ENCODE measurements at regions not wholly inside any gene's neighbourhood (a gene's known extent, or its start where the extent isn't known, plus 50 kb on each side); places are given as distances from the start of the nearest gene placed in this dataset.

GRCh38 chrX:139094671-139095592, 383.4 kb upstream of the FGF13 start:
- Histone ChIP-seq H3K4me3 (ENCODE audit: low read depth, low read length) (no peak overlapping the region), H3K36me3 (ENCODE audit: control insufficient read depth, insufficient read depth, low read length) (no peaks in the 10 kb centered on the region), H3K27me3 (ENCODE audit: control insufficient read depth, insufficient read depth, low read length) (no peaks in the 10 kb centered on the region)
- TF ChIP-seq, protein P1, sequence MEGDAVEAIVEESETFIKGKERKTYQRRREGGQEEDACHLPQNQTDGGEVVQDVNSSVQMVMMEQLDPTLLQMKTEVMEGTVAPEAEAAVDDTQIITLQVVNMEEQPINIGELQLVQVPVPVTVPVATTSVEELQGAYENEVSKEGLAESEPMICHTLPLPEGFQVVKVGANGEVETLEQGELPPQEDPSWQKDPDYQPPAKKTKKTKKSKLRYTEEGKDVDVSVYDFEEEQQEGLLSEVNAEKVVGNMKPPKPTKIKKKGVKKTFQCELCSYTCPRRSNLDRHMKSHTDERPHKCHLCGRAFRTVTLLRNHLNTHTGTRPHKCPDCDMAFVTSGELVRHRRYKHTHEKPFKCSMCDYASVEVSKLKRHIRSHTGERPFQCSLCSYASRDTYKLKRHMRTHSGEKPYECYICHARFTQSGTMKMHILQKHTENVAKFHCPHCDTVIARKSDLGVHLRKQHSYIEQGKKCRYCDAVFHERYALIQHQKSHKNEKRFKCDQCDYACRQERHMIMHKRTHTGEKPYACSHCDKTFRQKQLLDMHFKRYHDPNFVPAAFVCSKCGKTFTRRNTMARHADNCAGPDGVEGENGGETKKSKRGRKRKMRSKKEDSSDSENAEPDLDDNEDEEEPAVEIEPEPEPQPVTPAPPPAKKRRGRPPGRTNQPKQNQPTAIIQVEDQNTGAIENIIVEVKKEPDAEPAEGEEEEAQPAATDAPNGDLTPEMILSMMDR (IDR thresholded peaks at IDR 0.05; ENCODE audit: insufficient read depth, low read depth, low read length) = no peak
- ChIA-PET POLR2A (no interaction called here), CTCF (no interaction called here)
- no peak for DNase-seq (ENCODE audit: low read depth)

- H3K4me3 ChIP-seq (ENCODE audit: low read depth, low read length) = no peak overlapping the region
- no peak for DNase-seq (ENCODE audit: low read depth)
- ChIA-PET POLR2A (no interaction called here), CTCF (no interaction called here)
- TF ChIP-seq, protein P1 (IDR thresholded peaks at IDR 0.05; ENCODE audit: insufficient read depth, low read depth, low read length) = no peak
- no peaks in the 10 kb centered on the region for H3K36me3 ChIP-seq (ENCODE audit: control insufficient read depth, insufficient read depth, low read length)
- H3K27me3 ChIP-seq (ENCODE audit: control insufficient read depth, insufficient read depth, low read length) = no peaks in the 10 kb centered on the region
Observed at GRCh38 chrX:139093201-139093600, 381.7 kb upstream of the FGF13 start.

GRCh38 chrX:139091878-139092277, 380.4 kb upstream of the FGF13 start:
- H3K4me3 ChIP-seq (ENCODE audit: low read depth, low read length) = no peak overlapping the region
- POLR2A ChIA-PET = no interaction called here
- TF ChIP-seq, protein P1 (IDR thresholded peaks at IDR 0.05; ENCODE audit: insufficient read depth, low read depth, low read length) = no peak
- no peaks in the 10 kb centered on the region for H3K27me3 ChIP-seq (ENCODE audit: control insufficient read depth, insufficient read depth, low read length)
- CTCF ChIA-PET = no interaction called here
- H3K36me3 ChIP-seq (ENCODE audit: control insufficient read depth, insufficient read depth, low read length) = no peaks in the 10 kb centered on the region
- DNase-seq (ENCODE audit: low read depth) = no peak

DNA sequence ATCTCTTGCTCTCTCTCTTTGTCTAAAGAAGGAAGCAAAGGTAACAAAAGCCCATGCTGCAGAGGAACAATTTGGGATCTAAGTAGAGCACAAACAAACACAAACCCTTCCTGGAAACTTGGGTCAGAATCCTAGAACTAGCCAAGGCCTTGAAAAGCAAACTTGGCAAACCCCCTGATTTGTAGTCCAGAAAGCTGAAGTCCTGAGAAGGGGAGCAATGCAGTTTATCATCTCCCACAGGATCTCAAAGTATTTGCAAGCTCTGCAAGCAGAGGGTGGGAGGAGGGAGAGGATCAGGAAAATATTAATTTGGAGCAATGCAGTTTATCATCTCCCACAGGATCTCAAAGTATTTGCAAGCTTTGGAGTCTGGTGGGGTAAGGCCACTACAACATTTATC, 379.5 kb upstream of the FGF13 start:
- Histone ChIP-seq H3K4me3 (ENCODE audit: low read depth, low read length) (no peak overlapping the region), H3K36me3 (ENCODE audit: control insufficient read depth, insufficient read depth, low read length) (no peaks in the 10 kb centered on the region), H3K27me3 (ENCODE audit: control insufficient read depth, insufficient read depth, low read length) (no peaks in the 10 kb centered on the region)
- no peak for DNase-seq (ENCODE audit: low read depth)
- ChIA-PET POLR2A (no interaction called here), CTCF (no interaction called here)
- TF ChIP-seq, protein P1 (IDR thresholded peaks at IDR 0.05; ENCODE audit: insufficient read depth, low read depth, low read length) = no peak

- ChIA-PET POLR2A (no interaction called here), CTCF (no interaction called here)
- no peaks in the 10 kb centered on the region for H3K36me3 ChIP-seq (ENCODE audit: control insufficient read depth, insufficient read depth, low read length)
- no peak for DNase-seq (ENCODE audit: low read depth)
- H3K27me3 ChIP-seq (ENCODE audit: control insufficient read depth, insufficient read depth, low read length) = no peaks in the 10 kb centered on the region
- TF ChIP-seq, protein P1 (IDR thresholded peaks at IDR 0.05; ENCODE audit: insufficient read depth, low read depth, low read length) = no peak
- no peak overlapping the region for H3K4me3 ChIP-seq (ENCODE audit: low read depth, low read length)
Observed at GRCh38 chrX:139086246-139086645, 374.7 kb upstream of the FGF13 start.

All from BJ (cell line).